ENCODE measurements at regions not wholly inside any gene's neighbourhood (a gene's known extent, or its start where the extent isn't known, plus 50 kb on each side); places are given as distances from the start of the nearest gene placed in this dataset.

- DNase-seq (ENCODE audit: low spot score), result no peak
These were observed 367.2 kb downstream of the SOX2 start for GRCh38 chr3:182078929-182079328.

GRCh38 chr3:182081096-182081495, 369.4 kb downstream of the SOX2 start:
- no peak for DNase-seq (ENCODE audit: low spot score)

GRCh38 chr3:182083112-182083511, 371.4 kb downstream of the SOX2 start:
- DNase-seq (ENCODE audit: low spot score), result no peak

- DNase-seq (ENCODE audit: low spot score), result no peak
These were observed 381.0 kb downstream of the SOX2 start for GRCh38 chr3:182092662-182093262.

- no peak for DNase-seq (ENCODE audit: low spot score)
These were observed 382.6 kb downstream of the SOX2 start for GRCh38 chr3:182094321-182094720.

GRCh38 chr3:182104881-182105280, 393.2 kb downstream of the SOX2 start:
- DNase-seq (ENCODE audit: low spot score), result no peak

GRCh38 chr3:182105875-182106274, 394.1 kb downstream of the SOX2 start:
- no peak for DNase-seq (ENCODE audit: low spot score)

GRCh38 chr3:182108371-182108770, 396.6 kb downstream of the SOX2 start:
- no peak for DNase-seq (ENCODE audit: low spot score)

- DNase-seq (ENCODE audit: low spot score), result no peak
These were observed 400.2 kb downstream of the SOX2 start for GRCh38 chr3:182111967-182112366.

- DNase-seq (ENCODE audit: low spot score), result no peak
These were observed 403.7 kb downstream of the SOX2 start for GRCh38 chr3:182115328-182116015.

- no peak for DNase-seq (ENCODE audit: low spot score)
These were observed 404.7 kb downstream of the SOX2 start for GRCh38 chr3:182116386-182116785.

- DNase-seq (ENCODE audit: low spot score), result no peak
These were observed 405.4 kb downstream of the SOX2 start for GRCh38 chr3:182117131-182117530.

- no peak for DNase-seq (ENCODE audit: low spot score)
These were observed 405.9 kb downstream of the SOX2 start for GRCh38 chr3:182117583-182117982.

- DNase-seq (ENCODE audit: low spot score), result no peak
These were observed 406.3 kb downstream of the SOX2 start for GRCh38 chr3:182118066-182118465.

- no peak for DNase-seq (ENCODE audit: low spot score)
These were observed 409.7 kb downstream of the SOX2 start for GRCh38 chr3:182121401-182121800.

- DNase-seq (ENCODE audit: low spot score), result no peak
These were observed 411.1 kb downstream of the SOX2 start for GRCh38 chr3:182122779-182123178.

- DNase-seq (ENCODE audit: low spot score), result no peak
These were observed 412.5 kb downstream of the SOX2 start for GRCh38 chr3:182124187-182124586.

GRCh38 chr3:182124716-182125115, 413.0 kb downstream of the SOX2 start:
- DNase-seq (ENCODE audit: low spot score), result no peak

GRCh38 chr3:182129740-182130139, 418.0 kb downstream of the SOX2 start:
- DNase-seq (ENCODE audit: low spot score), result no peak

GRCh38 chr3:182133752-182134151, 422.0 kb downstream of the SOX2 start:
- no peak for DNase-seq (ENCODE audit: low spot score)

GRCh38 chr3:182135056-182135455, 423.3 kb downstream of the SOX2 start:
- DNase-seq (ENCODE audit: low spot score), result no peak

GRCh38 chr3:182136008-182136910, 424.5 kb downstream of the SOX2 start:
- no peak for DNase-seq (ENCODE audit: low spot score)

- DNase-seq (ENCODE audit: low spot score), result no peak
These were observed 426.7 kb downstream of the SOX2 start for GRCh38 chr3:182138393-182138792.

Data from hematopoietic multipotent progenitor cell treated with erythropoietin and hydrocortisone succinate and interleukin-3 and kit ligand, for 15 days (in vitro differentiated cells).